HepG2 (cell line): ENCODE measurements at regions not wholly inside any gene's neighbourhood (a gene's known extent, or its start where the extent isn't known, plus 50 kb on each side); places are given as distances from the start of the nearest gene placed in this dataset.

Experiments
- ARID4A ChIP-seq: sonication (generic); formaldehyde crosslinking; IDR thresholded peaks from 2 replicates; pipeline ENCODE4 v1.5.0; 2020; ENCODE audit warnings: mild to moderate bottlenecking, missing genetic modification reagents, borderline replicate concordance
- GZF1 ChIP-seq: sonication (generic); formaldehyde crosslinking; IDR thresholded peaks from 2 replicates; pipeline ENCODE4 v1.5.1; 2020; ENCODE audit warnings: mild to moderate bottlenecking, missing genetic modification reagents
- IKZF4 ChIP-seq: sonication (generic); formaldehyde crosslinking; IDR thresholded peaks from 2 replicates; pipeline ENCODE4 v1.5.1; 2020; ENCODE audit warnings: borderline replicate concordance, mild to moderate bottlenecking, low read depth, missing genetic modification reagents; ENCODE audit errors: not compliant biosample characterization
- IRF9 ChIP-seq: sonication (generic); formaldehyde crosslinking; IDR thresholded peaks from 2 replicates; pipeline ENCODE4 v1.8.0; 2022; ENCODE audit warnings: missing genetic modification reagents, mild to moderate bottlenecking, borderline replicate concordance
- KLF13 ChIP-seq: sonication (generic); formaldehyde crosslinking; IDR thresholded peaks from 2 replicates; pipeline ENCODE4 v1.4.0; 2020; ENCODE audit warnings: mild to moderate bottlenecking, missing genetic modification reagents
- NFIB ChIP-seq: sonication (generic); formaldehyde crosslinking; IDR thresholded peaks from 2 replicates; pipeline ENCODE4 v1.9.0; 2021; ENCODE audit warnings: missing genetic modification reagents, mild to moderate bottlenecking, borderline replicate concordance
- RBM39 ChIP-seq: fragments of 200-400 bp; formaldehyde crosslinking; IDR thresholded peaks from one replicate; pipeline ENCODE4 v1.6.1; 2018; ENCODE audit warnings: antibody characterized with exemption, mild to moderate bottlenecking, low read depth, low read length; ENCODE audit not compliant: poor library complexity, severe bottlenecking
- SIX4 ChIP-seq: sonication (generic); formaldehyde crosslinking; IDR thresholded peaks from 2 replicates; pipeline ENCODE4 v1.4.0; 2020; ENCODE audit warnings: missing genetic modification reagents
- TCF12 ChIP-seq, 2 experiments: fragments of 450-650 bp in 1 of 2; sonication (generic) in 1 of 2; formaldehyde crosslinking in 1 of 2; IDR thresholded peaks; 2 replicates each; pipeline versions ENCODE4 v1.6.1 to v1.8.0; 2017 to 2022; ENCODE audit warnings: antibody characterized with exemption in 1 of 2, mild to moderate bottlenecking in 1 of 2, missing genetic modification reagents in 1 of 2, moderate library complexity in 1 of 2
- ZFP36 ChIP-seq: fragments of 150-350 bp; IDR thresholded peaks from 2 replicates; pipeline ENCODE4 v1.6.1; 2018; ENCODE audit warnings: borderline replicate concordance, low read length, low read depth; ENCODE audit not compliant: partially characterized antibody
- ZHX2 ChIP-seq, 2 experiments: sonication (generic) in 1 of 2; formaldehyde crosslinking in 1 of 2; IDR thresholded peaks; 2 replicates each; pipeline versions ENCODE4 v1.6.1 to v1.9.0; 2014 to 2022; ENCODE audit warnings: antibody characterized with exemption in 1 of 2, borderline replicate concordance in 1 of 2, inconsistent platforms in 1 of 2, low read depth in 1 of 2, missing genetic modification reagents in 1 of 2
- ZNF382 ChIP-seq: sonication (generic); formaldehyde crosslinking; IDR thresholded peaks from 2 replicates; pipeline ENCODE4 v1.5.0; 2020; ENCODE audit warnings: missing genetic modification reagents, mild to moderate bottlenecking, borderline replicate concordance
- ZNF660 ChIP-seq: sonication (generic); formaldehyde crosslinking; IDR thresholded peaks from 2 replicates; pipeline ENCODE4 v1.5.1; 2020; ENCODE audit warnings: mild to moderate bottlenecking, low read depth, missing genetic modification reagents, borderline replicate concordance
- ZNF782 ChIP-seq: sonication (generic); formaldehyde crosslinking; IDR thresholded peaks from 2 replicates; pipeline ENCODE4 v1.4.0; 2020; ENCODE audit warnings: missing genetic modification reagents, mild to moderate bottlenecking, borderline replicate concordance

GRCh38 chr7:104064969-104065387 is 75.5 kb upstream of the RELN start (continued):
- TF ChIP-seq ZNF382 (CRISPR knock-in tag), result no peak
- TF ChIP-seq ARID4A (CRISPR knock-in tag), result no peak
- TF ChIP-seq IKZF4 (CRISPR knock-in tag), result no peak
- TF ChIP-seq TCF12 (IDR thresholded peaks at IDR 0.05), result no peak
- peak; percentile 98 for TF ChIP-seq TCF12 (CRISPR knock-in tag; IDR thresholded peaks at IDR 0.05)
- no peak for TF ChIP-seq ZHX2 (IDR thresholded peaks at IDR 0.05; ENCODE audit: low read depth)
- TF ChIP-seq ZHX2 (CRISPR knock-in tag; IDR thresholded peaks at IDR 0.05; ENCODE audit: borderline replicate concordance), result peak; percentile 68; the same call in 1 of the 2 replicates
- TF ChIP-seq KLF13, result no peak
- TF ChIP-seq IRF9 (CRISPR knock-in tag), result no peak
- TF ChIP-seq NFIB (CRISPR knock-in tag), result no peak
- TF ChIP-seq SIX4 (CRISPR knock-in tag), result peak; percentile 65; the same call in 1 of the 2 replicates
- TF ChIP-seq GZF1, result no peak
- no peak for TF ChIP-seq RBM39
- no peak for TF ChIP-seq ZFP36
- TF ChIP-seq ZNF782 (CRISPR knock-in tag), result no peak
- no peak for TF ChIP-seq ZNF660 (CRISPR knock-in tag)
